GM12873 (cell line): ENCODE measurements at regions not wholly inside any gene's neighbourhood (a gene's known extent, or its start where the extent isn't known, plus 50 kb on each side); places are given as distances from the start of the nearest gene placed in this dataset.

Experiments used
- TF ChIP-seq, protein P1 (sequence below): IDR thresholded peaks from 2 replicates; pipeline ENCODE4 v1.5.1; 2012; ENCODE audit warnings: low read depth, mild to moderate bottlenecking, moderate library complexity, low read length, control low read depth; ENCODE audit not compliant: insufficient read depth; ENCODE audit errors: missing control alignments

DNA sequence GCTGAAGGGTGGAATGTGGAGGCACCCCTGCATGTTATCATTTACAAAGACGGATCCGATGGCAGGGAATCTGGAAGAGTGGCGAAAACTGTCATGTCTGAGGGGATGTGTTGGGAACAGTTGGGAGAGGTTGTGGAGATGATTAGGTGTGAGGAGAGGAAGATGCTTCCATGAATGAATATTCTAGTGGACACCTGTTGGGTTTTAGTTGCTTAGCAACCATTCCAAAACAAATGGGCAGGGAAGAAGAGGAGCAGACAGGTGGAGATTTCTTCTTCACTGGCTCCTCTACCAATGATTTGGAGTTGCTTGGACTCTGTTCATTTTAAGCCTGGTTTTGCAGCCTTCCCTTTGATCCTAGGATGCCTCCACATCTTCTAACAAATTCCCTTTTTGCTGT, 465.3 kb upstream of the CLINT1 start:
- TF ChIP-seq, protein P1, sequence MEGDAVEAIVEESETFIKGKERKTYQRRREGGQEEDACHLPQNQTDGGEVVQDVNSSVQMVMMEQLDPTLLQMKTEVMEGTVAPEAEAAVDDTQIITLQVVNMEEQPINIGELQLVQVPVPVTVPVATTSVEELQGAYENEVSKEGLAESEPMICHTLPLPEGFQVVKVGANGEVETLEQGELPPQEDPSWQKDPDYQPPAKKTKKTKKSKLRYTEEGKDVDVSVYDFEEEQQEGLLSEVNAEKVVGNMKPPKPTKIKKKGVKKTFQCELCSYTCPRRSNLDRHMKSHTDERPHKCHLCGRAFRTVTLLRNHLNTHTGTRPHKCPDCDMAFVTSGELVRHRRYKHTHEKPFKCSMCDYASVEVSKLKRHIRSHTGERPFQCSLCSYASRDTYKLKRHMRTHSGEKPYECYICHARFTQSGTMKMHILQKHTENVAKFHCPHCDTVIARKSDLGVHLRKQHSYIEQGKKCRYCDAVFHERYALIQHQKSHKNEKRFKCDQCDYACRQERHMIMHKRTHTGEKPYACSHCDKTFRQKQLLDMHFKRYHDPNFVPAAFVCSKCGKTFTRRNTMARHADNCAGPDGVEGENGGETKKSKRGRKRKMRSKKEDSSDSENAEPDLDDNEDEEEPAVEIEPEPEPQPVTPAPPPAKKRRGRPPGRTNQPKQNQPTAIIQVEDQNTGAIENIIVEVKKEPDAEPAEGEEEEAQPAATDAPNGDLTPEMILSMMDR: no peak

GRCh38 chr5:158322620-158323019, 463.7 kb upstream of the CLINT1 start:
- TF ChIP-seq, protein P1: no peak

- TF ChIP-seq, protein P1: no peak
Observed at GRCh38 chr5:158320934-158321333, 462.0 kb upstream of the CLINT1 start.

- TF ChIP-seq, protein P1: no peak
Observed at GRCh38 chr5:158320178-158320674, 461.3 kb upstream of the CLINT1 start.

DNA sequence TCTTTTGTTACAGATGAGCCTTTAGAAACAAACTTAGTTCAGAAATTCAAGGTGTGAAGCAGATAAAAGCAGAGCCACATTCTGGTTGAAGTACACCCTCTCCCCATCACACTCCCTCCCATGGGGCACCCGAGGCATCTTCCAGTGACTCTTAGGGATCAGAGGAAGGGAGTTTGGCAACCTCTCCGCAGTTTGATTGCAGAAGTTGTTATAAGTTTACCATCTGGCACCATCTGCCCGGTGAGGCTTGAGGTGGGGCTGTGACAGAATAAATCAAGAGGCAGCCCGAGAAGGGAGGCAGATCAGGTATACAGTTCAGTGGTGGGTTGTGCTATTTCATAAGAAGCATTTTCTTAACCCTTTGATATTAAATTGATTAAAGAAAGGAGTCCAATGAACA, 458.6 kb upstream of the CLINT1 start:
- TF ChIP-seq, protein P1: no peak

DNA sequence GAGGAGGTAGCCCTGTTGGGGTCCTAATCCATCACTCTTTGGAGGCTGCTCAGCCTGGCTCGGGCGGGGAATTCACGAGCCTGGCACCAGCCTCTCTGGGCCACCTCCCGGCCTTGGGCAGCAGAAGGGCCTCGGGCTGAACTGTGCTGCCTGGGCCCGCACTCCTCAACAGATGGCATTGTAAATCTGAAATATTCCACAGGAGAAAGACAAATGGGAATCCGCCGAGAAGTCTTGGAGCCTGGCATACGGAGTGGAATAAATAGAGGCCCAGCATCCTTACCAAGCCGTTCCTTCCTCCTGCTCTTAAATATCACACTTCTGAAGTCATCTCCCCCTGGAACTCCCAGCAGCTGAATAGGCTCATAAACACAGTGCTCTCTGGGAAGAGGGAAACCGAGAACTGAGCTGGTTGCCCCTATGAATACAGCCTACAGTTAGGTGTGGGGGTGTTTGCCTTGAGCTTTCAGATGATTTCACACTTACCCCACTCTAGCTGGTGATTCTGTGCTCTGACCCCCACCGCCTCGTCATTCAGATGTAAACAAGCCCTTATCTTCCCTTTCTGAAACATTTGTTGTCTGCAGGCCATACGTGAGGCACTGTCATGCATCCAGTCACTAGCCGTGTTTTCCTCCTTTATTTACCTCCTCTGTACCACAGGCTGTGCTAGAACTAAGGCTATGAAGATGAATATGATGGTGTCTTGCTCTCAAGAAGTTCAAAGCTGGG, 455.0 kb upstream of the CLINT1 start:
- TF ChIP-seq, protein P1: no peak

- TF ChIP-seq, protein P1: no peak
Observed at GRCh38 chr5:158313027-158313732, 454.2 kb upstream of the CLINT1 start.
